ENCODE measurements at regions not wholly inside any gene's neighbourhood (a gene's known extent, or its start where the extent isn't known, plus 50 kb on each side); places are given as distances from the start of the nearest gene placed in this dataset.

- Mint-ChIP-seq H3K4me3 (no peak overlapping the region), H3K27ac (no peak overlapping the region), H3K27me3 (peaks cover 46% of the 10 kb centered on the region), H3K36me3 (ENCODE audit: low read depth) (no peaks in the 10 kb centered on the region), H3K9me3 (no peaks in the 10 kb centered on the region), H3K4me1 (ENCODE audit: low read depth) (no peaks in the 10 kb centered on the region)
- no peak for DNase-seq
Measured at GRCh38 chr17:5819921-5820685, 235.8 kb upstream of the NLRP1 start.

- peaks cover 48% of the 10 kb centered on the region for H3K27me3 Mint-ChIP-seq
- no peaks in the 10 kb centered on the region for H3K9me3 Mint-ChIP-seq
- no peaks in the 10 kb centered on the region for H3K36me3 Mint-ChIP-seq (ENCODE audit: low read depth)
- H3K4me3 Mint-ChIP-seq, result no peak overlapping the region
- no peaks in the 10 kb centered on the region for H3K4me1 Mint-ChIP-seq (ENCODE audit: low read depth)
- H3K27ac Mint-ChIP-seq, result no peak overlapping the region
- no peak for DNase-seq
Measured at GRCh38 chr17:5820721-5821456, 236.6 kb upstream of the NLRP1 start.

- H3K9me3 Mint-ChIP-seq, result peaks cover under 1% of the 10 kb centered on the region
- DNase-seq, result no peak
- H3K27ac Mint-ChIP-seq, result no peak overlapping the region
- no peak overlapping the region for H3K4me3 Mint-ChIP-seq
- peaks cover 47% of the 10 kb centered on the region for H3K27me3 Mint-ChIP-seq
- no peaks in the 10 kb centered on the region for H3K4me1 Mint-ChIP-seq (ENCODE audit: low read depth)
- H3K36me3 Mint-ChIP-seq (ENCODE audit: low read depth), result no peaks in the 10 kb centered on the region
Measured at GRCh38 chr17:5821803-5822202, 237.5 kb upstream of the NLRP1 start.

GRCh38 chr17:5822281-5823060 is 238.2 kb upstream of the NLRP1 start:
- H3K27ac Mint-ChIP-seq, result no peak overlapping the region
- H3K9me3 Mint-ChIP-seq, result peaks cover 3% of the 10 kb centered on the region
- H3K27me3 Mint-ChIP-seq, result peaks cover 51% of the 10 kb centered on the region
- H3K36me3 Mint-ChIP-seq (ENCODE audit: low read depth), result no peaks in the 10 kb centered on the region
- no peak for DNase-seq
- no peaks in the 10 kb centered on the region for H3K4me1 Mint-ChIP-seq (ENCODE audit: low read depth)
- no peak overlapping the region for H3K4me3 Mint-ChIP-seq

GRCh38 chr17:5823219-5823618 is 238.9 kb upstream of the NLRP1 start:
- H3K36me3 Mint-ChIP-seq (ENCODE audit: low read depth), result no peaks in the 10 kb centered on the region
- H3K4me1 Mint-ChIP-seq (ENCODE audit: low read depth), result no peaks in the 10 kb centered on the region
- H3K4me3 Mint-ChIP-seq, result no peak overlapping the region
- no peak for DNase-seq
- no peak overlapping the region for H3K27ac Mint-ChIP-seq
- peaks cover 46% of the 10 kb centered on the region for H3K27me3 Mint-ChIP-seq
- H3K9me3 Mint-ChIP-seq, result peaks cover 3% of the 10 kb centered on the region

- Mint-ChIP-seq H3K36me3 (ENCODE audit: low read depth) (no peaks in the 10 kb centered on the region), H3K4me3 (no peak overlapping the region), H3K27ac (no peak overlapping the region), H3K4me1 (ENCODE audit: low read depth) (no peaks in the 10 kb centered on the region), H3K27me3 (peaks cover 37% of the 10 kb centered on the region), H3K9me3 (peaks cover 3% of the 10 kb centered on the region)
- no peak for DNase-seq
Measured at GRCh38 chr17:5825717-5826330, 241.5 kb upstream of the NLRP1 start.

GRCh38 chr17:5826384-5826783 is 242.1 kb upstream of the NLRP1 start:
- DNase-seq, result no peak
- Mint-ChIP-seq H3K4me1 (ENCODE audit: low read depth) (no peaks in the 10 kb centered on the region), H3K9me3 (peaks cover 3% of the 10 kb centered on the region), H3K27ac (no peak overlapping the region), H3K4me3 (no peak overlapping the region), H3K27me3 (peaks cover 31% of the 10 kb centered on the region), H3K36me3 (ENCODE audit: low read depth) (no peaks in the 10 kb centered on the region)

GRCh38 chr17:5830921-5831320 is 239.3 kb upstream of the WSCD1 start:
- no peak overlapping the region for H3K27ac Mint-ChIP-seq
- H3K4me1 Mint-ChIP-seq (ENCODE audit: low read depth), result peaks cover 16% of the 10 kb centered on the region
- H3K9me3 Mint-ChIP-seq, result peaks cover 3% of the 10 kb centered on the region
- no peak overlapping the region for H3K4me3 Mint-ChIP-seq
- H3K36me3 Mint-ChIP-seq (ENCODE audit: low read depth), result no peaks in the 10 kb centered on the region
- peaks cover 21% of the 10 kb centered on the region for H3K27me3 Mint-ChIP-seq
- no peak for DNase-seq

GRCh38 chr17:5832886-5833285 is 237.3 kb upstream of the WSCD1 start:
- Mint-ChIP-seq H3K4me3 (no peak overlapping the region), H3K4me1 (ENCODE audit: low read depth) (peaks cover 16% of the 10 kb centered on the region), H3K27ac (no peak overlapping the region), H3K27me3 (peaks cover 9% of the 10 kb centered on the region), H3K36me3 (ENCODE audit: low read depth) (no peaks in the 10 kb centered on the region), H3K9me3 (no peaks in the 10 kb centered on the region)
- no peak for DNase-seq

- H3K36me3 Mint-ChIP-seq (ENCODE audit: low read depth), result no peaks in the 10 kb centered on the region
- DNase-seq, result no peak
- no peak overlapping the region for H3K4me3 Mint-ChIP-seq
- peaks cover 16% of the 10 kb centered on the region for H3K4me1 Mint-ChIP-seq (ENCODE audit: low read depth)
- H3K27ac Mint-ChIP-seq, result no peak overlapping the region
- H3K9me3 Mint-ChIP-seq, result no peaks in the 10 kb centered on the region
- no peaks in the 10 kb centered on the region for H3K27me3 Mint-ChIP-seq
Measured at GRCh38 chr17:5837055-5837491, 233.1 kb upstream of the WSCD1 start.

GRCh38 chr17:5838661-5839300 is 231.4 kb upstream of the WSCD1 start:
- H3K9me3 Mint-ChIP-seq, result no peaks in the 10 kb centered on the region
- DNase-seq, result no peak
- no peak overlapping the region for H3K4me3 Mint-ChIP-seq
- H3K36me3 Mint-ChIP-seq (ENCODE audit: low read depth), result no peaks in the 10 kb centered on the region
- no peak overlapping the region for H3K27ac Mint-ChIP-seq
- peaks cover 2% of the 10 kb centered on the region for H3K27me3 Mint-ChIP-seq
- H3K4me1 Mint-ChIP-seq (ENCODE audit: low read depth), result peaks cover 9% of the 10 kb centered on the region

- Mint-ChIP-seq H3K27me3 (peaks cover 8% of the 10 kb centered on the region), H3K4me1 (ENCODE audit: low read depth) (no peaks in the 10 kb centered on the region), H3K4me3 (no peak overlapping the region), H3K36me3 (ENCODE audit: low read depth) (no peaks in the 10 kb centered on the region), H3K9me3 (no peaks in the 10 kb centered on the region), H3K27ac (no peak overlapping the region)
- DNase-seq, result no peak
Measured at GRCh38 chr17:5840811-5841446, 229.2 kb upstream of the WSCD1 start.

- Mint-ChIP-seq H3K27ac (no peak overlapping the region), H3K4me3 (no peak overlapping the region), H3K36me3 (ENCODE audit: low read depth) (no peaks in the 10 kb centered on the region), H3K4me1 (ENCODE audit: low read depth) (no peaks in the 10 kb centered on the region), H3K9me3 (no peaks in the 10 kb centered on the region), H3K27me3 (peaks cover 8% of the 10 kb centered on the region)
- no peak for DNase-seq
Measured at GRCh38 chr17:5841862-5842261, 228.3 kb upstream of the WSCD1 start.

Data from activated T-cell treated with anti-CD3 and anti-CD28 coated beads, Interleukin-2, amount 50 U/mL, for 24 hours (primary cell).